C4-2B (cell line): ENCODE measurements at regions not wholly inside any gene's neighbourhood (a gene's known extent, or its start where the extent isn't known, plus 50 kb on each side); places are given as distances from the start of the nearest gene placed in this dataset.

Source experiments
- H3K27ac ChIP-seq: fragments of 450-650 bp; 2 replicates; pipeline ENCODE4 v1.5.1; 2017
- CTCF ChIP-seq: fragments of 450-650 bp; conservative IDR thresholded peaks from 2 replicates; pipeline ENCODE4 v1.5.1; 2017; ENCODE audit warnings: mild to moderate bottlenecking
- ZFX ChIP-seq: fragments of 450-650 bp; IDR thresholded peaks from 2 replicates; pipeline ENCODE4 v1.6.1; 2017

- H3K27ac ChIP-seq: no peak overlapping the region
- TF ChIP-seq CTCF: no peak
- TF ChIP-seq ZFX: no peak
Measured at GRCh38 chr7:41312235-41312634, 390.7 kb downstream of the INHBA start.

GRCh38 chr7:41311301-41311700 is 391.6 kb downstream of the INHBA start:
- H3K27ac ChIP-seq: no peak overlapping the region
- TF ChIP-seq CTCF (no peak), ZFX (no peak)

DNA sequence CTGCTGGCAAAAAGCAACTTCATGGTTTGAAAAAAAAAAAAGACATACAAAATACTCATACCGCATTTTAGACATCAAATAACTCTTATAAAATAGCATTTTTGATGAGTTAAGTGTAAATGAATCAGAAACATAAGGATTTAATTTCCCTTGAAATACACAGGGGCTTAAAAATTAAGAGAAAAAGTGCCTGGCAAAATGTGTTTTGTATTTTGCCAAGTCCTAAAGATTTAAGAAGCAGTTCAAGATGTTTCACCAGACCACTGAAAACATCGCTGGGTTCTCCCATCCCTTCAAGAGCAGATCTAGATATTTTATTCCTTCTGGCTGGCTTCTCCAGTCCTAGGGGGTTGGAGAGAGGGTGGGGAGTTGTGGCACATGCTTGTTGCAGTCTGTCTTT is 396.4 kb downstream of the INHBA start:
- no peak overlapping the region for H3K27ac ChIP-seq
- TF ChIP-seq ZFX: no peak
- no peak for TF ChIP-seq CTCF

GRCh38 chr7:41305001-41305400 is 397.9 kb downstream of the INHBA start:
- no peak for TF ChIP-seq ZFX
- TF ChIP-seq CTCF: no peak
- H3K27ac ChIP-seq: no peak overlapping the region

GRCh38 chr7:41303709-41304108 is 399.2 kb downstream of the INHBA start:
- H3K27ac ChIP-seq: no peak overlapping the region
- TF ChIP-seq CTCF (no peak), ZFX (no peak)

GRCh38 chr7:41298409-41298808 is 404.5 kb downstream of the INHBA start:
- no peak for TF ChIP-seq ZFX
- H3K27ac ChIP-seq: no peak overlapping the region

DNA sequence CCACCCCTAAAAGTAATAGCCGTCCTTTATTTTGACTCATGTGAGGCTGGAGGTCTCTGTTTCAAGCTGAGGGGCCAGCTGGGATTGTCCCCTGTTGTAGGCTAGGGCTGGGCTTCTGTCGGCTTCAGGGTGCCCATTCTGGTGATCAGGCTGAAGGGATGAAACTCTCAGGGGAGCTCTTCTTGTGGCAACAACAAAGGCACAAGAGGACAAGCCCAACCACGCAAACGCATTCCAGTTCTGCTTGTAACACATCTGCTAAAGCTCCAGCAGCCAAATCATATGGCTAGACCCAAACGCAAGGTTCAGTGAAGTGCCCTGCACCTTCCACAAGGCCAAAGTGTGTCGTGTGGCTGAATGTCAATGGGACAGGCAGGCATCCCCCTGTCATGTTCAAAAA is 405.7 kb downstream of the INHBA start:
- no peak for TF ChIP-seq ZFX
- H3K27ac ChIP-seq: no peak overlapping the region

DNA sequence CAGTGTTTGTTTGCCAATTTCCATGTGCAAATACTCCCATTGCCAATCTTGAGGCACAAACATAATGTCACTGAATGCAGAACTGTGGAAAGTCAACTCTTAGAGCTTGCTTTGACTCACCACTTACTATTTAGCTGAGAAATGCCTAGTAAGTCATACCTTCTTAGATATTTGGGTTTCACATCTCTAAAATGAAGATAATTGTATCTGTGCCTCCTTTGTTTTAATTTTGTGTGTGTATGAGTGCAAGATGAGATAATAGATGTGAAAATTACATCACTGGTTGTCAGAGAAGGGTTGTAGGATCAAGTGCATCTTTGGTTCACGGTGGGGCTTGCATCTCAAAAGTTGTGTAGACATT is 407.5 kb downstream of the INHBA start:
- no peak overlapping the region for H3K27ac ChIP-seq
- no peak for TF ChIP-seq CTCF
- no peak for TF ChIP-seq ZFX
